ENCODE measurements at regions not wholly inside any gene's neighbourhood (a gene's known extent, or its start where the extent isn't known, plus 50 kb on each side); places are given as distances from the start of the nearest gene placed in this dataset.
"Not testable (repeated sequence)": the region's sequence is repeated elsewhere in the genome, so short reads cannot be mapped to it uniquely, and the experiment has no call there.

DNA sequence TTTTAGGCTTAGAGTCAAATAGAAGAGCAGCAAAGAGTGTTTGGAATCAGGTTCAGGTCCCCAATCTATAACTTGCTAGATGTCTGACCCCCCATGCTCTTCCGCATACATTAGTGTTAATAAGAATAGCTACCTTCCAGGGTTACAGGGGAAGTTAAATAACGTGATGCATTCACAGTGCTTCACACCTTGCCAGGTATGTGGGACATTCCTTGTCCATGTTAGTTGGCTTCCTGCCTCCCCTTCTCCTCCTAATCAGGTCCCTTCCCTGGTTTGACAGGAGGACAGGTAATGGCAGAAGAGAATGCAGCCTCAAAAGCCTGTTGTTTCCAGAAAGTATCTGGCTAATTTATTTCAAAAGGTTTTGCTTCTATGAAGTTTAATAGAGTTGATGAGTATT lies 248.7 kb downstream of the MID1IP1 start:
- no peak for DNase-seq (ENCODE audit: low read depth)
- H3K9me3 ChIP-seq (ENCODE audit: control insufficient read depth, low read length) = peaks cover 12% of the 10 kb centered on the region
- H3K9ac ChIP-seq (ENCODE audit: low read length) = no peak overlapping the region
- H3K4me1 ChIP-seq (ENCODE audit: control insufficient read depth, insufficient read depth, low read length) = no peaks in the 10 kb centered on the region
- H3K36me3 ChIP-seq (ENCODE audit: control insufficient read depth, insufficient read depth, low read length, severe bottlenecking) = no peaks in the 10 kb centered on the region
- H3K27me3 ChIP-seq (replicated peaks; ENCODE audit: control insufficient read depth, insufficient read depth, low read length) = peaks cover 50% of the 10 kb centered on the region
- no peak overlapping the region for H3K4me3 ChIP-seq (ENCODE audit: low read length)

DNA sequence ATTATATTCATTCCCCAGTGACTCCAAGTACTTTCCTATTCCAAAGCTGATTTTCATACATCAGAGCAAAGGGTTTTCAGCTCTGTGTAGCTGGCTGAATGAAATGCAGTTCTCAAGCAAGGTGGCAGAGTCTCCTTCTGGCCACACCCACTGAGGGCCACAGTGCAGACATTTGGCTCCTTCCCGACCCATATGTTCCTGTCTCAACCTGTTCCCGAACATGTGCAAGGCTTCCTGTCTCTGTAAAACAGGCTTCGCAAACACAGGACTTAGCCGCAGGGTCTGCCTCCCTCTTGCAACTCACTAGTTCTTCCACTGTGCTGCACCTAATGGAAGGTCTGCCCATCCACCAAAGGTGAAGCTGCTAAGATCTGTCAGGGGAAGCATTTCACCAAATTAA lies 249.2 kb downstream of the MID1IP1 start:
- Histone ChIP-seq H3K36me3 (ENCODE audit: control insufficient read depth, insufficient read depth, low read length, severe bottlenecking) (no peaks in the 10 kb centered on the region), H3K27me3 (replicated peaks; ENCODE audit: control insufficient read depth, insufficient read depth, low read length) (peaks cover 50% of the 10 kb centered on the region), H3K4me3 (ENCODE audit: low read length) (no peak overlapping the region), H3K4me1 (ENCODE audit: control insufficient read depth, insufficient read depth, low read length) (no peaks in the 10 kb centered on the region), H3K9ac (ENCODE audit: low read length) (no peak overlapping the region), H3K9me3 (ENCODE audit: control insufficient read depth, low read length) (peaks cover 12% of the 10 kb centered on the region)
- no peak for DNase-seq (ENCODE audit: low read depth)

DNA sequence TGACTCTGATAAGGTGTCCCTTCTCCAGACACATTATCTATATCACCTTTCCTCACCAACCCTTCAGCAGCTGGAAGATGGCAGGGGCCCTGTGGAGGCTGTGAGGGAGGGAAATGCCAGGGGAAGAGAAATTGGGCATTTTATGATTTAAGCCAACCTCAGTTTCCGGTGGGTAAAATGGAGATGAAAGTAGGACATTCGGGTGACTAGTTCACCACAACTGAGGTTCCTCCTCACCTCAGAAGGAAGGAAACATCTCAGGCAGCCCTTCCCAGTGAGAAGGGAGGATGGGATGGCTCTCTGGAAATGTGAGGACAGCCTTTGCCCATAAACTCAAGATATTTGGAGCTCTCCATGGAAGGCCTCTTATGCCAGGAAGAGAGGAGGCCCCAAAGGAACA lies 251.5 kb downstream of the MID1IP1 start:
- no peak for DNase-seq (ENCODE audit: low read depth)
- no peaks in the 10 kb centered on the region for H3K36me3 ChIP-seq (ENCODE audit: control insufficient read depth, insufficient read depth, low read length, severe bottlenecking)
- H3K27me3 ChIP-seq (replicated peaks; ENCODE audit: control insufficient read depth, insufficient read depth, low read length) = peaks cover 53% of the 10 kb centered on the region
- no peaks in the 10 kb centered on the region for H3K4me1 ChIP-seq (ENCODE audit: control insufficient read depth, insufficient read depth, low read length)
- peaks cover 12% of the 10 kb centered on the region for H3K9me3 ChIP-seq (ENCODE audit: control insufficient read depth, low read length)
- H3K4me3 ChIP-seq (ENCODE audit: low read length) = no peak overlapping the region
- no peak overlapping the region for H3K9ac ChIP-seq (ENCODE audit: low read length)

DNA sequence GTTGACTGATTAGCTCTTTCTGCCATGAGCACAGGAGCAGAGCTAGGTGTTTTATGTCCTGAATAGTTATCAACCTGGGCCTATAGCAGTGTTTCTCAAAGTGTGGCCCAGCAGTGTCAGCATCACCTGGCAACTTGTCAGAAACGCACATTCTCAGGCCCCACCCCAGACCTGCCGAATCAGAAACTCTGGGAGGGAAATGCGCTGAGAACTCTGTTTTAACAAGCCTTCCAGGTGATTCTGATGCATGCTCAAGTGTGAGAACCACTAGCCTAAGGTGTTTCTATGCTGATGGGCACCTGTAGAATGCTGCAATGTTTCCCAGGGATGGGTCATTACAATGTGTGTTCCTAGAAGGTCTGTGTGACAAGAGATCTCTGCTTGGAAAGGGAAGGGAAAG lies 257.5 kb downstream of the MID1IP1 start:
- no peak for DNase-seq (ENCODE audit: low read depth)
- Histone ChIP-seq H3K27me3 (replicated peaks; ENCODE audit: control insufficient read depth, insufficient read depth, low read length) (peaks cover 47% of the 10 kb centered on the region), H3K4me1 (ENCODE audit: control insufficient read depth, insufficient read depth, low read length) (no peaks in the 10 kb centered on the region), H3K36me3 (ENCODE audit: control insufficient read depth, insufficient read depth, low read length, severe bottlenecking) (no peaks in the 10 kb centered on the region), H3K9ac (ENCODE audit: low read length) (no peak overlapping the region), H3K9me3 (ENCODE audit: control insufficient read depth, low read length) (peaks cover 11% of the 10 kb centered on the region), H3K4me3 (ENCODE audit: low read length) (no peak overlapping the region)

DNA sequence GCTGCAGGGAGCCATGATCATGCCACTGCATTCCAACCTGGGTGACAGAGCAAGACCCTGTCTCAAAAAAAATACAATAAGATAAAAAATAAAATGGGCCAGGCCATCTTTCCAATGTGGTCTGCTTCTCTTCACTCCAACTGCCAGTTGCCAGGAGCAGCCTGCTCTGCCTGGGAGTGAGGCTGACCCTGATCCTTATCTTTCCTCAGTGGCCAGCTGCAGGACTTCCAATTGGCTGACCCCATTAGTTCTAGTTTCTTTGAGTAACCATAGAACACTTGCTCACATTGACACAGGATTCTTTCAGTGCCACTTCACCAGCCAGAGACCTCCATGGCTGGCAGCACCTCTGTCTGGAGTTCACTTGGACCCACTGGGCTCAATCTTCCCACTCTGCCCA lies 258.6 kb downstream of the MID1IP1 start:
- Histone ChIP-seq H3K4me1 (ENCODE audit: control insufficient read depth, insufficient read depth, low read length) (no peaks in the 10 kb centered on the region), H3K9ac (ENCODE audit: low read length) (no peak overlapping the region), H3K27me3 (replicated peaks; ENCODE audit: control insufficient read depth, insufficient read depth, low read length) (peaks cover 39% of the 10 kb centered on the region), H3K9me3 (ENCODE audit: control insufficient read depth, low read length) (peaks cover 7% of the 10 kb centered on the region), H3K36me3 (ENCODE audit: control insufficient read depth, insufficient read depth, low read length, severe bottlenecking) (no peaks in the 10 kb centered on the region), H3K4me3 (ENCODE audit: low read length) (no peak overlapping the region)
- no peak for DNase-seq (ENCODE audit: low read depth)

DNA sequence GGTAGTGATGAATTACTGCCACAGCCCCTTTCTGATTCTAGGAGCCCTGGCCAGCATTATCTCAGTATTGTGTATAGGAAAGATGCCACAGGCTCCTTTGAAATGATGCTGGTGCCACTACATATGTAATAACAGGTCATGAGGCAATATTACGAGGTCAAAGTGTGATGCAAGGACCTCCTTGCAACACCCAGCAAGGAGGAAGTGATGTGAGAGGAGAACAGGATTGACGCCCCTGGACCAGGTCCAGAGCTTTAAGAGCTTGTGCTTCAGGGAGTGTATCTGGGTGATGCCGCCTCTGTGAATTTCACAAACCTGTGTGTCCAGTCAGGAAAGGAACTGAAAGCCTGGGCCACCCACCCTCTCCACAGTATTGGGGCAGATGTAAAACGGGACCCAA lies 261.8 kb downstream of the MID1IP1 start:
- Histone ChIP-seq H3K9me3 (ENCODE audit: control insufficient read depth, low read length) (peaks cover 7% of the 10 kb centered on the region), H3K4me3 (ENCODE audit: low read length) (no peak overlapping the region), H3K27me3 (replicated peaks; ENCODE audit: control insufficient read depth, insufficient read depth, low read length) (peaks cover 32% of the 10 kb centered on the region), H3K4me1 (ENCODE audit: control insufficient read depth, insufficient read depth, low read length) (no peaks in the 10 kb centered on the region), H3K36me3 (ENCODE audit: control insufficient read depth, insufficient read depth, low read length, severe bottlenecking) (no peaks in the 10 kb centered on the region), H3K9ac (ENCODE audit: low read length) (no peak overlapping the region)
- no peak for DNase-seq (ENCODE audit: low read depth)

DNA sequence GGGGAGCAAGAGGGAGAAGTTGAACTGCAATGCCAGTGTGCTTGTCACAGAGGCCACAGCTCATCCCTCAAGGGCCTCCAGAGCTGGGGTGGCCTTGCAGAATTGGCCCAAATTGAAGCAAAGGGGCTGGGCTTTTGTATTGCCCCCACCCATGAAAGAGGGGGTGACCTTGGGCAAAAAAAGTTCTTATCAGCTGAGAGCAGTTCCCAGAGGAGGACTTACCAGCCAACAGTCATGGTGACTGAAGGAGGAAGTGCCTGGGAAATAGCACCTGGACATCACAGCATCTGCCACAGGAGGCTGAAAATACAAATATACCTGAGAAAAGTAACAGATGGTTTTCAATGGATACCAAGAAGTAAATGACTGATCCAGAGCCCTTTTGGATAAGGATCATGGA lies 262.4 kb downstream of the MID1IP1 start:
- Histone ChIP-seq H3K4me3 (ENCODE audit: low read length) (no peak overlapping the region), H3K9ac (ENCODE audit: low read length) (no peak overlapping the region), H3K27me3 (replicated peaks; ENCODE audit: control insufficient read depth, insufficient read depth, low read length) (peaks cover 28% of the 10 kb centered on the region), H3K4me1 (ENCODE audit: control insufficient read depth, insufficient read depth, low read length) (no peaks in the 10 kb centered on the region), H3K9me3 (ENCODE audit: control insufficient read depth, low read length) (peaks cover 7% of the 10 kb centered on the region), H3K36me3 (ENCODE audit: control insufficient read depth, insufficient read depth, low read length, severe bottlenecking) (no peaks in the 10 kb centered on the region)
- no peak for DNase-seq (ENCODE audit: low read depth)

DNA sequence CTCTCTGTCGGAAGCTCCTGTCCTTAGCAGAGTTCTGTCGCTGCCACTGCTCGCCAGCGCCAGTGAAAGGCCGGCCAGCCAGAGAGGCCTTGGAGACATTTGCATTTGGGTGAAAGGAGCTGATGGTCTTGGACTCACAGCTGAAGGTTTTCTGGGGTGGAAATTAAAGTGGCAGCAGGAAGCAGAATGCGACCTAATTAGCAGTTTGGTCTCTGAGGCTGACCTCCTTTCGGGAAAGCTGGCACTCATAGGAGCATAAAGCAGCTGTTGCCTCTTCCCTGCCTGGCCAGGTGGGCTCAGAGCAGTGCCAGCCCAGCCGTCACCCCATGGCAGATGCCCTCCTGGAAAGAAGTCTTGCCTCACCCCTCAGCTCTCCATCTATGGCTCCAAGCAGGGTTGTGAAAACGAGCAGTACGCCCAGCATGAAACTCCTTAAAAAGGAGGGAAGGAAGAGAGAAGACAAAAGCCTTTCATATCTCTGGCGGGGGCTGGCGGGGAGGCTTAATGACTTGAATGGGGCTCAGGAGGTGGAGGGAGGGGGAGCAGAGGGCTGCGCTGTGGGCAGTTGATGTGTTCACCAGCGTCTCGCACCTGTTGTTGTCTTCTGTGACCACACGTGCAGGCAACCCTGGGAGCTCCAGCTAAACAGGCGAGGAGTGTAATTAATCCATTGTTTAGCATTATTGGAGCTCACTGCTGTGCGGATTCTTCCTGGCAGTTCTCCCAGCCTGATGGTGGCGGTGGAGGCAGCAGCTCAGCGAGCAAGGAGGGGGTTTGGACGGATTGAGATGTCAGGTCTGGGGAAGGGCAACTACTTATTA lies 264.0 kb downstream of the MID1IP1 start:
- Histone ChIP-seq H3K9me3 (ENCODE audit: control insufficient read depth, low read length) (peaks cover 7% of the 10 kb centered on the region), H3K27me3 (replicated peaks; ENCODE audit: control insufficient read depth, insufficient read depth, low read length) (peaks cover 21% of the 10 kb centered on the region), H3K4me3 (ENCODE audit: low read length) (no peak overlapping the region), H3K4me1 (ENCODE audit: control insufficient read depth, insufficient read depth, low read length) (no peaks in the 10 kb centered on the region), H3K9ac (ENCODE audit: low read length) (no peak overlapping the region), H3K36me3 (ENCODE audit: control insufficient read depth, insufficient read depth, low read length, severe bottlenecking) (no peaks in the 10 kb centered on the region)
- DNase-seq (ENCODE audit: low read depth) = no peak

DNA sequence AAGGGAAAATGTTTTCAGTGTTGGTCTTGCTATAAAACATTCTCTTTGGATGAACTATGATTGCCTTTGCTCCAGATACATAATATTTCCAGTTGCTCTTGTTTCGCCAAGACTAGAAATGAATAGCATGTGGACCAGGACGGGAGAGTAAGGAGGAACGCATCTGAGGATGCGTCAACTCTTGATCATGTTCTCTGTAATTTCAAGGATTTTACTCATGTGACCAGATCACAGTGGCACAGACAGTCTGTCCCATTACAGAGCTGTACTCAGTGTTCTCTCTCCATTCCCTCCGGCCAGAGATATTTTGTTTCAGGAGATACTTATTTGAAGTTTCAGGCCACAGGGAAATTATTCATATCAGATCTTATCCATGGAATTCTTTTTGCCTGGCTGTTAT lies 266.6 kb downstream of the MID1IP1 start:
- H3K36me3 ChIP-seq (ENCODE audit: control insufficient read depth, insufficient read depth, low read length, severe bottlenecking) = no peaks in the 10 kb centered on the region
- DNase-seq (ENCODE audit: low read depth) = no peak

DNA sequence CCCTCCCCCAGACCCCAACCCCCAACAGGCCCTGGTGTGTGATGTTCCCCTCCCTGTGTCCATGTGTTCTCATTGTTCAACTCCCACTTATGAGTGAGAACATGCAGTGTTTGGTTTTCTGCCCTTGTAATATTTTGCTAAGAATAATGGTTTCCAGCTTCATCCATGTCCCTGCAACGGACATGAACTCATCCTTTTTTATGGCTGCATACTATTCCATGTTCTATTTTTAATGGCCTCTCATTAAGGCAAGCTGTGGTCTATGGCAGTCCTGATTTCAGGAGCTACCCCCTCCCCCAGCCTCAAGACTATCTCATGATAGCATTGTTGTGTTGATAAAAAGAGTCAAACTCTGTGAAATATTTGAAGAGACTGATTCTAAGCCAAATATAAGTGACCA lies 267.4 kb downstream of the MID1IP1 start:
- H3K9me3 ChIP-seq (ENCODE audit: control insufficient read depth, low read length); DNase-seq (ENCODE audit: low read depth): not testable (repeated sequence)

More for the DNA sequence above, 266.6 kb downstream of the MID1IP1 start:
- H3K4me3 ChIP-seq (ENCODE audit: low read length) = no peak overlapping the region
- H3K9ac ChIP-seq (ENCODE audit: low read length) = no peak overlapping the region
- peaks cover 16% of the 10 kb centered on the region for H3K27me3 ChIP-seq (replicated peaks; ENCODE audit: control insufficient read depth, insufficient read depth, low read length)
- H3K4me1 ChIP-seq (ENCODE audit: control insufficient read depth, insufficient read depth, low read length) = no peaks in the 10 kb centered on the region
- peaks cover 2% of the 10 kb centered on the region for H3K9me3 ChIP-seq (ENCODE audit: control insufficient read depth, low read length)

DNA sequence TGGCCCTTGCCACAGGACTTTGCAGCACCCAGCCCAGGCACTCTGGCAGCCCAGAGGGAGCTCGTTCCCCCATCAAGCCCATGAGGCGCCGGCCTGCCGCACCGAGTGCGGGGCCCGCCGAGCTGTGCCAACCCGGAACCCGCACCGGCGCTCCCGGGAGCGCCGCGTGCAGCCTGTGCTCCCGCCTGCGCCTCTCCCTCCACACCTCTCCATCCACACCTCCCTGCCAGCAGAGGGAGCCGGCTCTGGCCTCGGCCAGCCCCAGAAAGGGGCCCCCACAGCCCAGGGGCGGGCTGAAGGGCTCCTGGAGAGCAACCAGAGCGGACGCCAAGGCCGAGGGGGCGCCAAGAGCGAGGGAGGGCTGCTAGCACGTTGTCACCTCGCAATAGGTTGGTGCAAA lies 268.8 kb downstream of the MID1IP1 start:
- Histone ChIP-seq H3K4me3 (ENCODE audit: low read length) (no peak overlapping the region), H3K9ac (ENCODE audit: low read length) (no peak overlapping the region), H3K36me3 (ENCODE audit: control insufficient read depth, insufficient read depth, low read length, severe bottlenecking) (no peaks in the 10 kb centered on the region), H3K27me3 (replicated peaks; ENCODE audit: control insufficient read depth, insufficient read depth, low read length) (peaks cover 22% of the 10 kb centered on the region), H3K4me1 (ENCODE audit: control insufficient read depth, insufficient read depth, low read length) (no peaks in the 10 kb centered on the region), H3K9me3 (ENCODE audit: control insufficient read depth, low read length) (peaks cover 6% of the 10 kb centered on the region)
- DNase-seq (ENCODE audit: low read depth) = no peak

More for the DNA sequence above, 267.4 kb downstream of the MID1IP1 start:
- H3K4me1 ChIP-seq (ENCODE audit: control insufficient read depth, insufficient read depth, low read length); H3K4me3 ChIP-seq (ENCODE audit: low read length); H3K9ac ChIP-seq (ENCODE audit: low read length); H3K36me3 ChIP-seq (ENCODE audit: control insufficient read depth, insufficient read depth, low read length, severe bottlenecking): not testable (repeated sequence)
- H3K27me3 ChIP-seq (replicated peaks; ENCODE audit: control insufficient read depth, insufficient read depth, low read length) = peaks cover 19% of the 10 kb centered on the region

DNA sequence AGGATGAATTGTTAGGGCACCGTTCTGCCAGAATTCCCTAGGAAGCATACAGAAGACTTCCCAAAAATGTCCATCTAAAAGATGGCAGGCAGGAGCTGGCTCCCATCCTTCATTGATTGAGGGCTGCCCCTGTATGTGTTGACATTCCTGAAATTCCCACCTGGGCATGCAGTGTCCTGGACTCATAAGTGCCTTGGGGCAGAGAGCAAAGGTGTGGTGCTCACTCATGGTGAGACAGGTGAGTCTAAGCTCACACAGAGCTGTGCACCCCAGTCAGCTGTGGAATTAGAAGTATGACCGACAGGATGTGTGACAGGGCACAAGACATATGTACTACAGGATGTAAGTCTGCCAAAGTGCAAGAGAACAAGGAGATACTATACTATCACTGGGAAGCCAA lies 271.9 kb downstream of the MID1IP1 start:
- Histone ChIP-seq H3K4me3 (ENCODE audit: low read length) (no peak overlapping the region), H3K36me3 (ENCODE audit: control insufficient read depth, insufficient read depth, low read length, severe bottlenecking) (no peaks in the 10 kb centered on the region), H3K9ac (ENCODE audit: low read length) (no peak overlapping the region), H3K4me1 (ENCODE audit: control insufficient read depth, insufficient read depth, low read length) (no peaks in the 10 kb centered on the region), H3K27me3 (replicated peaks; ENCODE audit: control insufficient read depth, insufficient read depth, low read length) (peaks cover 14% of the 10 kb centered on the region), H3K9me3 (ENCODE audit: control insufficient read depth, low read length) (peaks cover 13% of the 10 kb centered on the region)
- no peak for DNase-seq (ENCODE audit: low read depth)
